Progenitor cell of endocrine pancreas (in vitro differentiated cells): ENCODE measurements at regions not wholly inside any gene's neighbourhood (a gene's known extent, or its start where the extent isn't known, plus 50 kb on each side); places are given as distances from the start of the nearest gene placed in this dataset.

Experiments
- DNase-seq: peaks from one replicate; pipeline ENCODE4 v3.0.0; 2021; ENCODE audit warnings: low spot score; ENCODE audit not compliant: unreplicated experiment
- H3K27ac Mint-ChIP-seq: 2 replicates; pipeline ENCODE4 v1.8.0; 2021; ENCODE audit warnings: mild to moderate bottlenecking, moderate library complexity, mixed read lengths
- H3K27me3 Mint-ChIP-seq: 2 replicates; pipeline ENCODE4 v1.8.0; 2021; ENCODE audit warnings: mixed read lengths
- H3K36me3 Mint-ChIP-seq: 2 replicates; pipeline ENCODE4 v1.8.0; 2022; ENCODE audit warnings: mixed read lengths; ENCODE audit not compliant: insufficient read depth
- H3K4me1 Mint-ChIP-seq: 2 replicates; pipeline ENCODE4 v1.8.0; 2021; ENCODE audit warnings: low read depth, mixed read lengths
- H3K4me3 Mint-ChIP-seq: 2 replicates; pipeline ENCODE4 v1.8.0; 2021; ENCODE audit warnings: low read depth, mild to moderate bottlenecking, moderate library complexity, mixed read lengths
- H3K9me3 Mint-ChIP-seq: 2 replicates; pipeline ENCODE4 v1.8.0; 2021; ENCODE audit warnings: low read depth, mixed read lengths
- CTCF ChIP-seq: fragments of 200-600 bp; sonication (generic); IDR thresholded peaks from one replicate; pipeline ENCODE4 v1.5.0; 2021; ENCODE audit warnings: antibody characterized with exemption, mild to moderate bottlenecking; ENCODE audit not compliant: unreplicated experiment

- H3K9me3 Mint-ChIP-seq = peaks cover 20% of the 10 kb centered on the region
Observed at GRCh38 chr10:85036661-85037060, 708.3 kb downstream of the CCSER2 start.

GRCh38 chr10:85039311-85039710 lies 710.9 kb downstream of the CCSER2 start:
- Mint-ChIP-seq H3K27ac (no peak overlapping the region), H3K36me3 (peaks cover 2% of the 10 kb centered on the region), H3K4me1 (peaks cover 6% of the 10 kb centered on the region), H3K4me3 (no peak overlapping the region), H3K27me3 (no peaks in the 10 kb centered on the region), H3K9me3 (peaks cover 15% of the 10 kb centered on the region)
- no peak for TF ChIP-seq CTCF
- DNase-seq = no peak

More at GRCh38 chr10:85036661-85037060, 708.3 kb downstream of the CCSER2 start:
- Mint-ChIP-seq H3K36me3 (peaks cover 2% of the 10 kb centered on the region), H3K27ac (no peak overlapping the region), H3K27me3 (no peaks in the 10 kb centered on the region), H3K4me3 (no peak overlapping the region), H3K4me1 (no peaks in the 10 kb centered on the region)
- no peak for TF ChIP-seq CTCF
- DNase-seq = no peak

GRCh38 chr10:85043207-85043606 lies 714.8 kb downstream of the CCSER2 start:
- no peak for TF ChIP-seq CTCF
- DNase-seq = no peak
- H3K9me3 Mint-ChIP-seq = peaks cover 11% of the 10 kb centered on the region
- H3K27me3 Mint-ChIP-seq = no peaks in the 10 kb centered on the region
- H3K4me3 Mint-ChIP-seq = no peak overlapping the region
- peaks cover 2% of the 10 kb centered on the region for H3K36me3 Mint-ChIP-seq
- no peak overlapping the region for H3K27ac Mint-ChIP-seq
- H3K4me1 Mint-ChIP-seq = peaks cover 19% of the 10 kb centered on the region

GRCh38 chr10:85045046-85045445 lies 716.7 kb downstream of the CCSER2 start:
- no peak for DNase-seq
- Mint-ChIP-seq H3K36me3 (no peaks in the 10 kb centered on the region), H3K27me3 (no peaks in the 10 kb centered on the region), H3K4me1 (peaks cover 22% of the 10 kb centered on the region), H3K9me3 (peaks cover 3% of the 10 kb centered on the region), H3K4me3 (no peak overlapping the region), H3K27ac (no peak overlapping the region)
- TF ChIP-seq CTCF = no peak

GRCh38 chr10:85047170-85047834 lies 718.9 kb downstream of the CCSER2 start:
- Mint-ChIP-seq H3K27me3 (no peaks in the 10 kb centered on the region), H3K4me1 (peaks cover 19% of the 10 kb centered on the region), H3K27ac (no peak overlapping the region)

More at GRCh38 chr10:85047170-85047834, 718.9 kb downstream of the CCSER2 start:
- Mint-ChIP-seq H3K36me3 (no peaks in the 10 kb centered on the region), H3K4me3 (no peak overlapping the region), H3K9me3 (no peaks in the 10 kb centered on the region)
- TF ChIP-seq CTCF = no peak
- DNase-seq = no peak
